ENCODE measurements at regions not wholly inside any gene's neighbourhood (a gene's known extent, or its start where the extent isn't known, plus 50 kb on each side); places are given as distances from the start of the nearest gene placed in this dataset.

GRCh38 chr6:24060982-24061754 lies 64.8 kb upstream of the NRSN1 start:
- H3K36me3 Mint-ChIP-seq, result no peaks in the 10 kb centered on the region
- H3K9me3 Mint-ChIP-seq, result peaks cover 8% of the 10 kb centered on the region
- H3K27me3 Mint-ChIP-seq, result no peaks in the 10 kb centered on the region
- ATAC-seq, result peak; percentile 66
- H3K4me3 Mint-ChIP-seq, result no peak overlapping the region
- no peaks in the 10 kb centered on the region for H3K4me1 Mint-ChIP-seq
- no peak overlapping the region for H3K27ac Mint-ChIP-seq

- no peak overlapping the region for H3K27ac Mint-ChIP-seq
- H3K4me1 Mint-ChIP-seq, result no peaks in the 10 kb centered on the region
- no peaks in the 10 kb centered on the region for H3K36me3 Mint-ChIP-seq
Observed at GRCh38 chr6:24064106-24064505, 61.9 kb upstream of the NRSN1 start.

GRCh38 chr6:24064832-24065231 lies 61.2 kb upstream of the NRSN1 start:
- Mint-ChIP-seq H3K4me1 (no peaks in the 10 kb centered on the region), H3K27me3 (no peaks in the 10 kb centered on the region), H3K9me3 (peaks cover 11% of the 10 kb centered on the region), H3K27ac (no peak overlapping the region), H3K4me3 (no peak overlapping the region), H3K36me3 (no peaks in the 10 kb centered on the region)
- ATAC-seq, result no peak

More at GRCh38 chr6:24064106-24064505, 61.9 kb upstream of the NRSN1 start:
- peaks cover 11% of the 10 kb centered on the region for H3K9me3 Mint-ChIP-seq
- no peak overlapping the region for H3K4me3 Mint-ChIP-seq
- ATAC-seq, result no peak
- no peaks in the 10 kb centered on the region for H3K27me3 Mint-ChIP-seq

- no peak overlapping the region for H3K27ac Mint-ChIP-seq
- H3K4me3 Mint-ChIP-seq, result no peak overlapping the region
- no peak for ATAC-seq
- H3K9me3 Mint-ChIP-seq, result peaks cover 6% of the 10 kb centered on the region
- no peaks in the 10 kb centered on the region for H3K27me3 Mint-ChIP-seq
- no peaks in the 10 kb centered on the region for H3K4me1 Mint-ChIP-seq
- no peaks in the 10 kb centered on the region for H3K36me3 Mint-ChIP-seq
Observed at GRCh38 chr6:24069526-24069925, 56.5 kb upstream of the NRSN1 start.

GRCh38 chr6:24072038-24072746 lies 53.8 kb upstream of the NRSN1 start:
- peaks cover 4% of the 10 kb centered on the region for H3K9me3 Mint-ChIP-seq
- H3K27me3 Mint-ChIP-seq, result peaks cover 1% of the 10 kb centered on the region
- ATAC-seq, result peak; percentile 73
- no peak overlapping the region for H3K4me3 Mint-ChIP-seq
- H3K4me1 Mint-ChIP-seq, result no peaks in the 10 kb centered on the region
- H3K36me3 Mint-ChIP-seq, result no peaks in the 10 kb centered on the region
- H3K27ac Mint-ChIP-seq, result no peak overlapping the region

GRCh38 chr6:24076011-24076410 lies 50.0 kb upstream of the NRSN1 start:
- H3K9me3 Mint-ChIP-seq, result peaks cover 4% of the 10 kb centered on the region
- H3K27ac Mint-ChIP-seq, result no peak overlapping the region
- peaks cover 14% of the 10 kb centered on the region for H3K27me3 Mint-ChIP-seq
- H3K4me3 Mint-ChIP-seq, result no peak overlapping the region
- ATAC-seq, result no peak
- H3K4me1 Mint-ChIP-seq, result no peaks in the 10 kb centered on the region
- no peaks in the 10 kb centered on the region for H3K36me3 Mint-ChIP-seq
